Esophagus muscularis mucosa (tissue), 4 donors: ENCODE measurements at regions not wholly inside any gene's neighbourhood (a gene's known extent, or its start where the extent isn't known, plus 50 kb on each side); places are given as distances from the start of the nearest gene placed in this dataset.

Experiments used
- DNase-seq: peaks from one replicate; pipeline ENCODE4 v3.0.0-alpha.2; 2017; ENCODE audit errors: extremely low spot score
- H3K27ac ChIP-seq, 4 donors: fragments of 200-600 bp; sonication (generic); replicated peaks in 1 of 4; 1 replicate in 3 of 4; 2 replicates in 1 of 4; pipeline ENCODE4 v1.5.1; 2016 to 2019; ENCODE audit warnings: mild to moderate bottlenecking in 1 of 4
- H3K27me3 ChIP-seq, 4 donors: fragments of 200-600 bp; sonication (generic); one replicate each; pipeline versions ENCODE4 v1.5.1 to v1.6.0; 2016 to 2019
- H3K36me3 ChIP-seq, 4 donors: fragments of 200-600 bp; sonication (generic); one replicate each; pipeline ENCODE4 v1.5.1; 2016 to 2019
- H3K4me1 ChIP-seq, 4 donors: fragments of 200-600 bp; sonication (generic); one replicate each; pipeline ENCODE4 v1.5.1; 2016 to 2019
- H3K4me3 ChIP-seq, 4 donors: fragments of 200-600 bp; sonication (generic); 1 replicate in 2 of 4; 2 replicates in 2 of 4; pipeline ENCODE4 v1.5.1; 2016 to 2019; ENCODE audit warnings: mild to moderate bottlenecking in 4 of 4, moderate library complexity in 1 of 4
- H3K9me3 ChIP-seq, 4 donors: fragments of 200-600 bp; sonication (generic); 1 replicate in 3 of 4; 2 replicates in 1 of 4; pipeline ENCODE4 v1.5.1; 2016 to 2019
- EP300 ChIP-seq: sonication (generic); formaldehyde crosslinking; IDR thresholded peaks from one replicate; pipeline ENCODE4 v1.6.1; 2017; ENCODE audit warnings: antibody characterized with exemption
- POLR2A ChIP-seq: fragments of 450-650 bp; IDR thresholded peaks from one replicate; pipeline ENCODE4 v1.6.1; 2017; ENCODE audit warnings: antibody characterized with exemption, moderate library complexity, mild to moderate bottlenecking, low read depth
- POLR2AphosphoS5 ChIP-seq, 2 donors: sonication (generic); formaldehyde crosslinking; IDR thresholded peaks; one replicate each; pipeline ENCODE4 v1.6.1; 2017; ENCODE audit warnings: antibody characterized with exemption in 2 of 2
- WGBS: methylation state at CpG from one replicate; pipeline ENCODE4 v1.1.5; 2018; 5-methylcytosine and 5-hydroxymethylcytosine counted together
- intact Hi-C: fragments of 100-400 bp; cut with DNase I; formaldehyde crosslinking; loops from one replicate; pipeline ENCODE4 v1.15.1; 2023
- TF ChIP-seq, protein P1 (sequence below), 3 experiments: fragments of 200-600 bp in 2 of 3; fragments of 450-650 bp in 1 of 3; sonication (generic) in 2 of 3; IDR thresholded peaks; one replicate each; pipeline ENCODE4 v1.5.1; 2017 to 2019; ENCODE audit warnings: antibody characterized with exemption in 3 of 3, mild to moderate bottlenecking in 2 of 3, moderate library complexity in 1 of 3

DNA sequence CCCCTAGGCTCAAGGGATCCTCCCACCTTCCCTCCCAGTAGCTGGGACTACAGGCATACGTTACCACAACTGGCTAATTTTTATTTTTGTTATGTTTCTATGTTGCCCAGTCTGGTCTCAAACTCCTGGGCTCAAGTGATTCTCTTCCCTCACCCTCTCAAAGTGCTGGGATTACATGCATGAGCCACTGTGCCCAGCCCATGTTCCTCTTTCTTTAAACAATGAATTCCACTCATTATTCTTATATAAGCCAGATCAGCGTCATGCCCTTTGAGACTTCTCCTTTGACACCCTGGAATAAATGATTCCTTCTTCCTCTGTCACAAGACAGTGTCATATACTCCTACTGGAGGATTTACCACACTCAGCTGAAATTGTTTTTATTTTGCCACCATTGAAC is 519.9 kb upstream of the SPRY2 start:
- H3K27ac ChIP-seq = no peak overlapping the region
- intact Hi-C loops = no loop called here
- no peaks in the 10 kb centered on the region for H3K36me3 ChIP-seq
- no peaks in the 10 kb centered on the region for H3K9me3 ChIP-seq
- DNase-seq = no peak
- no peaks in the 10 kb centered on the region for H3K27me3 ChIP-seq
- 77% methylated on average over 2 of the region's 2 CpGs for WGBS
- TF ChIP-seq POLR2AphosphoS5 (IDR thresholded peaks at IDR 0.05) (no peak), EP300 (no peak), POLR2A (no peak)
- TF ChIP-seq, protein P1, sequence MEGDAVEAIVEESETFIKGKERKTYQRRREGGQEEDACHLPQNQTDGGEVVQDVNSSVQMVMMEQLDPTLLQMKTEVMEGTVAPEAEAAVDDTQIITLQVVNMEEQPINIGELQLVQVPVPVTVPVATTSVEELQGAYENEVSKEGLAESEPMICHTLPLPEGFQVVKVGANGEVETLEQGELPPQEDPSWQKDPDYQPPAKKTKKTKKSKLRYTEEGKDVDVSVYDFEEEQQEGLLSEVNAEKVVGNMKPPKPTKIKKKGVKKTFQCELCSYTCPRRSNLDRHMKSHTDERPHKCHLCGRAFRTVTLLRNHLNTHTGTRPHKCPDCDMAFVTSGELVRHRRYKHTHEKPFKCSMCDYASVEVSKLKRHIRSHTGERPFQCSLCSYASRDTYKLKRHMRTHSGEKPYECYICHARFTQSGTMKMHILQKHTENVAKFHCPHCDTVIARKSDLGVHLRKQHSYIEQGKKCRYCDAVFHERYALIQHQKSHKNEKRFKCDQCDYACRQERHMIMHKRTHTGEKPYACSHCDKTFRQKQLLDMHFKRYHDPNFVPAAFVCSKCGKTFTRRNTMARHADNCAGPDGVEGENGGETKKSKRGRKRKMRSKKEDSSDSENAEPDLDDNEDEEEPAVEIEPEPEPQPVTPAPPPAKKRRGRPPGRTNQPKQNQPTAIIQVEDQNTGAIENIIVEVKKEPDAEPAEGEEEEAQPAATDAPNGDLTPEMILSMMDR (IDR thresholded peaks at IDR 0.05) = no peak
- no peaks in the 10 kb centered on the region for H3K4me1 ChIP-seq
- H3K4me3 ChIP-seq = no peak overlapping the region

DNA sequence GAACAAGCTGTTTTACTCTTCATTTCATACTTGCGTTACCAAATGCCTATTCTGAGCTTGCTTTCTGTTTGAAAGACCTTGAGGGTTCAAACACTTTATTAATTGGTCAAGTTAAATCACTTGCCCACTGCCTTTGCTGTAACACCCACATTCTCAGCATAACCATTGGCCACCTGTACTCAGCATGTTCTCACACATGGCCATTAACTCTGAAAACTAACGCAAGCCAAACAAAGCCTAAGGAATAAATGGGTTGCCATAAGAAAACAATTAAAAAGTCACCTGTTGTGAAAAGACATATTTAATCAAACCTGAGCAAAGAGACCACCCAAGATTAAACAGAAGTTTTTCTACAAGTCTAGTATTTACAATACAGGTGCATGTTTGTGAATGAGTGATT is 517.2 kb upstream of the SPRY2 start:
- Histone ChIP-seq H3K27ac (no peak overlapping the region), H3K27me3 (no peaks in the 10 kb centered on the region), H3K4me3 (no peak overlapping the region), H3K9me3 (no peaks in the 10 kb centered on the region), H3K36me3 (no peaks in the 10 kb centered on the region), H3K4me1 (no peaks in the 10 kb centered on the region)
- intact Hi-C loops = no loop called here
- TF ChIP-seq POLR2AphosphoS5 (IDR thresholded peaks at IDR 0.05) (no peak), EP300 (no peak), POLR2A (no peak)
- TF ChIP-seq, protein P1 (IDR thresholded peaks at IDR 0.05) = no peak
- WGBS = 82% methylated on average over 2 of the region's 2 CpGs
- no peak for DNase-seq

DNA sequence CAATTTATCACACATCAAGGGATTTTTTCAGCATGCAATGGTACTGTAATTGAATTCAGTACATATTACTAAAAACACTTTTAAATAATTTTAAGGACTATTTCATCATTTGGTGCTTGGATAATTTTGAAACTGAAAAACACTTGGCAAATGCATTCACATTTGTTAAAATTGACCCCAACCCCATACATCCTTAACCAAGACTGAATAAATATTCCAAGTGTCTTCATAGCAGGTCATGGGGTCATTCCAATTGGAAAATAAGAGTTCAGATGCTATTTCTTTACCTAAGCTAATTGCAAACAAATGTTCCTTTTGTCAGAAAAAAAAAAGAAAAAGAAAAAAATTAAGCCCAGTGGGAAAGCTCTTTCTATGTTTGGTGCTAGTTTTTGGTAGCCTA is 516.4 kb upstream of the SPRY2 start:
- no peaks in the 10 kb centered on the region for H3K27me3 ChIP-seq
- H3K9me3 ChIP-seq = no peaks in the 10 kb centered on the region
- H3K4me1 ChIP-seq = no peaks in the 10 kb centered on the region
- no peaks in the 10 kb centered on the region for H3K36me3 ChIP-seq
- no peak for DNase-seq
- intact Hi-C loops = no loop called here
- no peak overlapping the region for H3K4me3 ChIP-seq
- no peak overlapping the region for H3K27ac ChIP-seq
- TF ChIP-seq POLR2AphosphoS5 (IDR thresholded peaks at IDR 0.05) (no peak), POLR2A (no peak)

DNA sequence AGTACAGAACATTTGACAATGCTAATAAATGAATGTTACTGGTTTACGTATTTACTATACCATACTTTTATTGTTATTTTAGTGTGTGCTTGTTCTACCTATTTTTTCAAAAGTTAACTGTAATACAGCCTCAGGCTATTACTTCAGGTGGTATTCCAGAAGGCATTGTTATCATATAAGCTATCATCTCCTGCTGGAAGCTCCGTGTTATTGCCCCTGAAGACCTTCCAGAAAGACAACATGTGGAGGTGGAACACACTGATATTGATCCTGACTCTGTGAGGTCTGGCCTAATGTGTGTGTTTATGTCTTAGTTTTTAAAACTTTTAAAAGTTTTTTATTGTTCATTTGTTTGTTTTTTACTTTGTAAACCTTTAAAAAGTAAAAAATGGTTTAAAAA is 509.8 kb upstream of the SPRY2 start:
- Histone ChIP-seq H3K27me3 (no peaks in the 10 kb centered on the region), H3K36me3 (no peaks in the 10 kb centered on the region), H3K4me1 (no peaks in the 10 kb centered on the region), H3K4me3 (no peak overlapping the region), H3K27ac (no peak overlapping the region), H3K9me3 (no peaks in the 10 kb centered on the region)
- intact Hi-C loops = no loop called here
- WGBS = 82% methylated on average over 2 of the region's 2 CpGs
- no peak for TF ChIP-seq EP300
- no peak for TF ChIP-seq POLR2AphosphoS5 (IDR thresholded peaks at IDR 0.05)
- TF ChIP-seq, protein P1 (IDR thresholded peaks at IDR 0.05) = no peak
- TF ChIP-seq POLR2A = no peak
- DNase-seq = no peak

DNA sequence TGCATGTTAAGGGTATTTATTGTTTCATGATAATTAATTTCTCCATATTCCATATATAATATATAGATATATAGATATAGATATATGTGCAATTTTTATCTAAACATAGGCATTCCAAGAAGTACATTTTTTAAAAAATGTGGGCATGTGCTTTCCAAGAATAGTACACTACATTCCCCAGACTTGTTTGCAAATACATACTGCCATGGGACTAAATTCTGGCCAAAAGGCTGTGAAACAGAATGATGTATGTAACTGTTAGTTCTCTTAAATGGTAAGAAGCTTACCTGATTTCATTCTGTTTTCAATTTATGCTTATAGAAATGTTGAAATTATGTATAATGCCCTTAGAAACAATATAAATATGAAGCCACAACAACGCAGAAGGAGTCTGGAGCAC is 503.2 kb upstream of the SPRY2 start:
- no peak overlapping the region for H3K4me3 ChIP-seq
- H3K27me3 ChIP-seq = no peaks in the 10 kb centered on the region
- H3K36me3 ChIP-seq = no peaks in the 10 kb centered on the region
- intact Hi-C loops = no loop called here
- DNase-seq = no peak
- no peaks in the 10 kb centered on the region for H3K9me3 ChIP-seq
- H3K4me1 ChIP-seq = no peaks in the 10 kb centered on the region
- H3K27ac ChIP-seq = no peak overlapping the region
- 91% methylated on average over 1 of the region's 1 CpG for WGBS
- TF ChIP-seq EP300 (no peak), POLR2A (no peak), POLR2AphosphoS5 (IDR thresholded peaks at IDR 0.05) (no peak)
- TF ChIP-seq, protein P1 (IDR thresholded peaks at IDR 0.05) = no peak
